ENCODE measurements at regions not wholly inside any gene's neighbourhood (a gene's known extent, or its start where the extent isn't known, plus 50 kb on each side); places are given as distances from the start of the nearest gene placed in this dataset.

DNA sequence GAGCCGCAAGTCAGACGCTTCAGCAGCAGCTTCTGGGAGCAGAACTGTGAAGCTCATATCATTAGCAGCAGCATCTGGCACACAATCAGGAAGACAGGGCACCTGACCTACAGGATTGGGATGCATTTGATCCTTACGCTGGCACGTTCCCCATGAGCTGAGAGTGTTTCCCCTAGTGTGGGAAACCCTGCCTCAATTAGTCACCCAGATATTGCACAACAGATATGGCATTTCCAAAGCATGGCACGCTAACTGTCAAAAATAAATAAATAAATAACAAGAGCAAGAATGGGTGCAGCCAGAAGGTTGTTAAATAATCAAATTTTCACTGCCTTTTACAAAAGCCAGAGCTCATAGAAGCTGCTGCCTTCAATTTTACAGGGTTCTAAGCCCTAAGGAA lies 189.6 kb upstream of the THBS1 start:
- no peak overlapping the region for H3K4me2 ChIP-seq (ENCODE audit: low read length)
- peaks cover 3% of the 10 kb centered on the region for H3K4me1 ChIP-seq (ENCODE audit: low read length)
- H3K36me3 ChIP-seq (replicated peaks; ENCODE audit: low read depth, low read length) = no peaks in the 10 kb centered on the region
- no peak overlapping the region for H3K27ac ChIP-seq (ENCODE audit: low read length)
- no peak overlapping the region for H2AFZ ChIP-seq (ENCODE audit: low read depth, low read length)
- TF ChIP-seq, protein P1, sequence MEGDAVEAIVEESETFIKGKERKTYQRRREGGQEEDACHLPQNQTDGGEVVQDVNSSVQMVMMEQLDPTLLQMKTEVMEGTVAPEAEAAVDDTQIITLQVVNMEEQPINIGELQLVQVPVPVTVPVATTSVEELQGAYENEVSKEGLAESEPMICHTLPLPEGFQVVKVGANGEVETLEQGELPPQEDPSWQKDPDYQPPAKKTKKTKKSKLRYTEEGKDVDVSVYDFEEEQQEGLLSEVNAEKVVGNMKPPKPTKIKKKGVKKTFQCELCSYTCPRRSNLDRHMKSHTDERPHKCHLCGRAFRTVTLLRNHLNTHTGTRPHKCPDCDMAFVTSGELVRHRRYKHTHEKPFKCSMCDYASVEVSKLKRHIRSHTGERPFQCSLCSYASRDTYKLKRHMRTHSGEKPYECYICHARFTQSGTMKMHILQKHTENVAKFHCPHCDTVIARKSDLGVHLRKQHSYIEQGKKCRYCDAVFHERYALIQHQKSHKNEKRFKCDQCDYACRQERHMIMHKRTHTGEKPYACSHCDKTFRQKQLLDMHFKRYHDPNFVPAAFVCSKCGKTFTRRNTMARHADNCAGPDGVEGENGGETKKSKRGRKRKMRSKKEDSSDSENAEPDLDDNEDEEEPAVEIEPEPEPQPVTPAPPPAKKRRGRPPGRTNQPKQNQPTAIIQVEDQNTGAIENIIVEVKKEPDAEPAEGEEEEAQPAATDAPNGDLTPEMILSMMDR (IDR thresholded peaks at IDR 0.05; ENCODE audit: low read depth, low read length) = no peak
- TF ChIP-seq EZH2phosphoT487 (IDR thresholded peaks at IDR 0.05; ENCODE audit: low read depth) = no peak
- H3K9ac ChIP-seq (ENCODE audit: low read length) = no peak overlapping the region
- no peaks in the 10 kb centered on the region for H3K79me2 ChIP-seq (ENCODE audit: low read length)
- H3K4me3 ChIP-seq (ENCODE audit: low read length) = no peak overlapping the region
- peaks cover 18% of the 10 kb centered on the region for H3K27me3 ChIP-seq (ENCODE audit: low read depth, low read length)
- no peaks in the 10 kb centered on the region for H3K9me3 ChIP-seq (ENCODE audit: insufficient read depth, low read length)
- no peaks in the 10 kb centered on the region for H4K20me1 ChIP-seq (ENCODE audit: insufficient read depth, low read length)

DNA sequence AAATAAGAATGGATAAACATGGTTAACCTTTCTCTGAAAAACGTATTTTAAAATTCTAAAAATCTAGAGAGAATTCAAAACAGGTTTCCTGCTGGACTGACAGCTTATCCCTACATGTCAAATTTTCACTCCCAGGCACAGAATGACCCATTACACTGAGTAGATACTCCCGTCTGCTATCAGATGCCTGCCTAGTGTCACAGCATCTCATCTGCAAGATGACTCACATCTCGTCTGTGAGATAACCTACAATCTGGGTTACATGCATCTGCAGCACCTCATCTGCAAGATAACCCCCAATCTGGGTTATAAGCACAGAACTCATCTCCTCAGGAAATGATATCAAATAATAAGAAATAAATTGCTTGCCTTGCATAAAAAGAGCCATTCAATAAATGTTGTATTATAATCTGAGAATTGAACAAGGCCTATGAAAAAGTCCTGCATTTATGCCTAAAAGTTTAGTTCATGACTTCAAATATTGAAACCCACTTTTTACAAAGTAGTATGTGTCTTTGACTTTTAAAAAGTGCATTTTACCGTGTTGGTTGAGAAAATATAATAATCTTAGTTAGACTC lies 188.3 kb upstream of the THBS1 start:
- H3K9me3 ChIP-seq (ENCODE audit: insufficient read depth, low read length) = no peaks in the 10 kb centered on the region
- H3K36me3 ChIP-seq (replicated peaks; ENCODE audit: low read depth, low read length) = no peaks in the 10 kb centered on the region
- no peaks in the 10 kb centered on the region for H3K79me2 ChIP-seq (ENCODE audit: low read length)
- H3K4me1 ChIP-seq (ENCODE audit: low read length) = no peaks in the 10 kb centered on the region
- peaks cover 18% of the 10 kb centered on the region for H3K27me3 ChIP-seq (ENCODE audit: low read depth, low read length)
- H3K4me2 ChIP-seq (ENCODE audit: low read length) = no peak overlapping the region
- H3K9ac ChIP-seq (ENCODE audit: low read length) = no peak overlapping the region
- no peak overlapping the region for H3K4me3 ChIP-seq (ENCODE audit: low read length)
- TF ChIP-seq, protein P1 (IDR thresholded peaks at IDR 0.05; ENCODE audit: low read depth, low read length) = no peak
- no peak for TF ChIP-seq EZH2phosphoT487 (IDR thresholded peaks at IDR 0.05; ENCODE audit: low read depth)
- H2AFZ ChIP-seq (ENCODE audit: low read depth, low read length) = no peak overlapping the region
- no peak overlapping the region for H3K27ac ChIP-seq (ENCODE audit: low read length)
- no peaks in the 10 kb centered on the region for H4K20me1 ChIP-seq (ENCODE audit: insufficient read depth, low read length)

GRCh38 chr15:39393575-39394335 lies 187.1 kb upstream of the THBS1 start:
- Histone ChIP-seq H3K9me3 (ENCODE audit: insufficient read depth, low read length) (no peaks in the 10 kb centered on the region), H3K36me3 (replicated peaks; ENCODE audit: low read depth, low read length) (no peaks in the 10 kb centered on the region), H3K79me2 (ENCODE audit: low read length) (no peaks in the 10 kb centered on the region), H4K20me1 (ENCODE audit: insufficient read depth, low read length) (no peaks in the 10 kb centered on the region), H3K9ac (ENCODE audit: low read length) (no peak overlapping the region), H3K27ac (ENCODE audit: low read length) (no peak overlapping the region), H3K4me2 (ENCODE audit: low read length) (no peak overlapping the region), H3K4me1 (ENCODE audit: low read length) (no peaks in the 10 kb centered on the region), H3K4me3 (ENCODE audit: low read length) (no peak overlapping the region), H2AFZ (ENCODE audit: low read depth, low read length) (no peak overlapping the region), H3K27me3 (ENCODE audit: low read depth, low read length) (peaks cover 18% of the 10 kb centered on the region)
- TF ChIP-seq, protein P1 (IDR thresholded peaks at IDR 0.05; ENCODE audit: low read depth, low read length) = no peak
- no peak for TF ChIP-seq EZH2phosphoT487 (IDR thresholded peaks at IDR 0.05; ENCODE audit: low read depth)

DNA sequence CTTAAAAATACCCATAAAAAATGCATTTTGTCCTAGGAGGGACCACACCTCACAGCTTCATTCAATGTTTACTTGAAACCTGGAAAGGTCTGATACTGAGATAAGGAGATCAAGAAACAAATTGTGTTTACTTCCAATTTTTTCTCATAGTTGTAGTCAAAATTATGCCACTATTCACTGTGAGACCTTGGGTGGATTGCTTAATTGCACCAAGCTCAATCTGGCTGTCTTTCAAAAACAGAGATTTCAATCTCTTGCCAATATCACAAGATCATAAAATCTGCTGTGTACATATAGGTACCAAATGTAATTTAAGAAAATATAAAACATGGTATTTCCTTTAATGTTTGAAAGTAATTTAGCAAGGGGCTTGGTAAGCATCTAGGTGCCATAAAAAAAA lies 186.4 kb upstream of the THBS1 start:
- H3K9ac ChIP-seq (ENCODE audit: low read length) = no peak overlapping the region
- peaks cover 18% of the 10 kb centered on the region for H3K27me3 ChIP-seq (ENCODE audit: low read depth, low read length)
- no peaks in the 10 kb centered on the region for H3K4me1 ChIP-seq (ENCODE audit: low read length)
- no peaks in the 10 kb centered on the region for H3K36me3 ChIP-seq (replicated peaks; ENCODE audit: low read depth, low read length)
- H3K9me3 ChIP-seq (ENCODE audit: insufficient read depth, low read length) = no peaks in the 10 kb centered on the region
- no peak overlapping the region for H3K27ac ChIP-seq (ENCODE audit: low read length)
- no peak overlapping the region for H2AFZ ChIP-seq (ENCODE audit: low read depth, low read length)
- H3K4me2 ChIP-seq (ENCODE audit: low read length) = no peak overlapping the region
- H3K79me2 ChIP-seq (ENCODE audit: low read length) = no peaks in the 10 kb centered on the region
- H4K20me1 ChIP-seq (ENCODE audit: insufficient read depth, low read length) = no peaks in the 10 kb centered on the region
- no peak overlapping the region for H3K4me3 ChIP-seq (ENCODE audit: low read length)
- TF ChIP-seq, protein P1 (IDR thresholded peaks at IDR 0.05; ENCODE audit: low read depth, low read length) = no peak
- no peak for TF ChIP-seq EZH2phosphoT487 (IDR thresholded peaks at IDR 0.05; ENCODE audit: low read depth)

Data from OCI-LY3 (cell line).